ENCODE measurements at regions not wholly inside any gene's neighbourhood (a gene's known extent, or its start where the extent isn't known, plus 50 kb on each side); places are given as distances from the start of the nearest gene placed in this dataset.
"Not testable (repeated sequence)": the region's sequence is repeated elsewhere in the genome, so short reads cannot be mapped to it uniquely, and the experiment has no call there.

DNA sequence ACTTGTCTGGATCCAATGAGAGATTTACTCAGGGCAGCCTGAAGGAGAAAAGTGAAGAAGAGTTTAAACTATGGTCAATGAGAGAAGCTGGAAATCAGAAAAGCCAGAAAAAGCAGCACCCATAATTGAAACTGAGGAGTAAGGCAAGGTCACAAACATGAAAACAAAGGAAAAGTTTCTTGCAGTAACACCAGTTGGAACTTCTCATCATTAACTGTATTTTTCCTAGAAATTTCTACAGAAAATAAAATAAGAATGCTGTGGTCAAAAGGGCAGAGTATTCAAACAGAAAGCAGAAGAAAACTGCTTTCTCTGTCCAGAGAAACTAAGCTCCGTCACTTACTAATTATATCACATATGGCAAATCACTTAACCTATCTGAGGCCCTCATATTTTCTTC is 102.2 kb downstream of the OR13H1 start:
- no peaks in the 10 kb centered on the region for H3K4me1 ChIP-seq (ENCODE audit: control insufficient read depth, insufficient read depth, low read length)
- no peaks in the 10 kb centered on the region for H3K36me3 ChIP-seq (ENCODE audit: control insufficient read depth in 2 of 2, insufficient read depth in 2 of 2, low read length in 2 of 2)
- H3K27me3 ChIP-seq (ENCODE audit: control insufficient read depth in 1 of 2, insufficient read depth in 2 of 2, low read length in 2 of 2): peaks cover 0 to 3% of the 10 kb centered on the region in 2 donors
- H3K9ac ChIP-seq (ENCODE audit: low read length in 2 of 2): no peak overlapping the region
- no peaks in the 10 kb centered on the region for H3K9me3 ChIP-seq (ENCODE audit: control insufficient read depth in 2 of 2, low read length in 2 of 2)
- no peak overlapping the region for H3K27ac ChIP-seq (ENCODE audit: low read length)
- no peak overlapping the region for H3K4me3 ChIP-seq (ENCODE audit: low read length in 2 of 2)

DNA sequence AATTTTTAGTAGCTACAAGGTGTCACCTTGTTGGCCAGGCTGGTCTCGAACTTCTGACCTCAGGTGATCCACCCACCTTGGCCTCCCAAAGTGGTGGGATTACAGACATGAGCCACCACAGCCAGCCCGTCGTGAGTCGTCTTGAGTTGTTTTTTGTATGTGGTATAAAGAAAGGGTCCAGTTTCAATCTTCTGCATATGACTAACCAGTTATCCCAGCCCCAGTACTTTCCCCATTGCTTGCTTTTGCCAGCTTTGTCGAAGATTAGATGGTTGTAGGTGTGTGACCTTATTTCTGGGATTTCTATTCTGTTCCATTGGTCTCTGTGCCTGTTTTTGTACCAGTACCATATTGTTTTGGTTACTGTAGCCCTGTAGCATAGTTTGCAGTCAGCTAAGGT is 105.9 kb downstream of the OR13H1 start:
- H3K27ac ChIP-seq (ENCODE audit: low read length): no peak overlapping the region
- H3K27me3 ChIP-seq (ENCODE audit: control insufficient read depth in 1 of 2, insufficient read depth in 2 of 2, low read length in 2 of 2): peaks cover 0 to 3% of the 10 kb centered on the region in 2 donors
- no peaks in the 10 kb centered on the region for H3K4me1 ChIP-seq (ENCODE audit: control insufficient read depth, insufficient read depth, low read length)
- no peaks in the 10 kb centered on the region for H3K36me3 ChIP-seq (ENCODE audit: control insufficient read depth in 2 of 2, insufficient read depth in 2 of 2, low read length in 2 of 2)
- peaks cover 0 to 4% of the 10 kb centered on the region in 2 donors for H3K9me3 ChIP-seq (ENCODE audit: control insufficient read depth in 2 of 2, low read length in 2 of 2)
- H3K9ac ChIP-seq (ENCODE audit: low read length in 2 of 2): no peak overlapping the region
- H3K4me3 ChIP-seq (ENCODE audit: low read length in 2 of 2): no peak overlapping the region

DNA sequence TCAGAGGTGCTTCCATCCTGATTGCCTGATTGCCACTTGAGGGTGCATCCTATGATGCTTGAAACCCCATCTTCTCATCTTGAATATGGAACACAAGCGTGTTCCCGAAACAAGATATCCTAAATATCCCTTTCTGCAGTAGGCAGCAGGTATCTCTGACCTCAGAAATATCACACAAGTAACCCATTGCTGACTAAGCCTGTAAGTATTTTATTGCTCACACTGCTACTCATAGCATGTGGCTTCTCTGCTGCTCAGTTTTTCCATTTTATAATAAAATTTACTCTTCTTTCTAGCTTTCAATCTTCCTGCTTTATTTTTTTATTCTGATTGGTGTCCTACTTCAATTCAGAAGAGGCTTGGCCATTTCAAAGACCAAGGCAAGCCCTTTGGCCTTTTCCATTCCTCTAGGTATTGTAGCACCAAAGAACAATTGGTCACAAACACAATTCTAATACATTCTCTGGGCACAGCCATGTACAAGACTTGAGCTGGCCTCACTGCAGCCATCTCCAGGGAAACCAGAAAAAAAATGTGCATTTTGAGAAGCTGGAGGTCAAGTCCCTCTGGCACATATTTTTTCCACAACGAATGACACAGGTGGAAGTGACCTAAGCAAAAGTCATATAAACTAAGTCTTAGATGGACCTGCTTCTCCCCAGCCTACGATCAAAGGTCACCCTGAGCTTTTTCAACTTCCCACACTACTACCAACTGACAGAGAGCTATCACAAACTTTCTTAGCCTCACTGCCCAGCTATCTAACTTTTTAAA is 107.0 kb downstream of the OR13H1 start:
- H3K4me1 ChIP-seq (ENCODE audit: control insufficient read depth, insufficient read depth, low read length): no peaks in the 10 kb centered on the region
- no peak overlapping the region for H3K9ac ChIP-seq (ENCODE audit: low read length in 2 of 2)
- no peak overlapping the region for H3K4me3 ChIP-seq (ENCODE audit: low read length in 2 of 2)
- H3K36me3 ChIP-seq (ENCODE audit: control insufficient read depth in 2 of 2, insufficient read depth in 2 of 2, low read length in 2 of 2): no peaks in the 10 kb centered on the region
- H3K27ac ChIP-seq (ENCODE audit: low read length): no peak overlapping the region
- peaks cover 0 to 4% of the 10 kb centered on the region in 2 donors for H3K9me3 ChIP-seq (ENCODE audit: control insufficient read depth in 2 of 2, low read length in 2 of 2)
- H3K27me3 ChIP-seq (ENCODE audit: control insufficient read depth in 1 of 2, insufficient read depth in 2 of 2, low read length in 2 of 2): peaks cover 0 to 3% of the 10 kb centered on the region in 2 donors

DNA sequence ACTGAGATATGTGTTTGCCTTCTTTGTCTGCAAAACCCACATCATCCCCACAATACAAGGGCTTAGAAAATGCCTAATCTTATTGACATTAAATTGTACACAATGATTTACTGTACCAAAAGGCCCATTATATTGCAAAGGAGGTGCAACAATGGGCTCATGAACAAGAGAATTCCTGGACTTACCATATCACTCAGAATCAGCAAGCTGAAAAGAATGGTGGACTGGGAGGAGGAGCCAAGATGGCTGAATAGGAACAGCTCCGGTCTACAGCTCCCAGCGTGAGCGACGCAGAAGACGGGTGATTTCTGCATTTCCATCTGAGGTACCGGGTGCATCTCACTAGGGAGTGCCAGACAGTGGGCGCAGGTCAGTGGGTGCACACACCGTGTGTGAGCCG is 119.9 kb downstream of the OR13H1 start:
- not testable (repeated sequence) for H3K4me3 ChIP-seq (ENCODE audit: low read length in 2 of 2); H3K9me3 ChIP-seq (ENCODE audit: control insufficient read depth in 2 of 2, low read length in 2 of 2); H3K27me3 ChIP-seq (ENCODE audit: control insufficient read depth in 1 of 2, insufficient read depth in 2 of 2, low read length in 2 of 2); H3K27ac ChIP-seq (ENCODE audit: low read length); H3K9ac ChIP-seq (ENCODE audit: low read length in 2 of 2); H3K36me3 ChIP-seq (ENCODE audit: control insufficient read depth in 2 of 2, insufficient read depth in 2 of 2, low read length in 2 of 2); H3K4me1 ChIP-seq (ENCODE audit: control insufficient read depth, insufficient read depth, low read length)

DNA sequence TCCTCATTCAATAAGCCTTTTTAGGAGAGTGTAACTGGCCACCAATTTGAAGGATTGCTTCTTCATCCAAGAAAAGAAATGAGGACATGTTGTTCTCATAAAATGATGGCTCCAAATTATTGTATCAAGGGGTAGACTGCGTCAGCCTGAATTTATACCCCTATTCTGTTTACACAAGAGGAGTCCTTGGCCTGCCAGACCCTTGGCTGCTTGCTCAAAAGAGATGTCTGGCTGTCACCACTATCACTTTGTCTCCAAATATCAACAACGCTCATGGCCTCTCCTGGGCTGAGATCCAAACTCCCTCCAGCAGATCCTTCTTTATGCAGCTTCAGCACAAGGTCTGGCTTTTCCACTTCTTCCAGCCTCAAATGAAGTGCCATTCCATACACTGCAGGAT is 127.9 kb downstream of the OR13H1 start:
- no peaks in the 10 kb centered on the region for H3K9me3 ChIP-seq (ENCODE audit: control insufficient read depth in 2 of 2, low read length in 2 of 2)
- no peak overlapping the region for H3K4me3 ChIP-seq (ENCODE audit: low read length in 2 of 2)
- H3K27ac ChIP-seq (ENCODE audit: low read length): no peak overlapping the region
- H3K9ac ChIP-seq (ENCODE audit: low read length in 2 of 2): no peak overlapping the region
- H3K36me3 ChIP-seq (ENCODE audit: control insufficient read depth in 2 of 2, insufficient read depth in 2 of 2, low read length in 2 of 2): no peaks in the 10 kb centered on the region
- H3K27me3 ChIP-seq (ENCODE audit: control insufficient read depth in 1 of 2, insufficient read depth in 2 of 2, low read length in 2 of 2): peaks cover 0 to 2% of the 10 kb centered on the region in 2 donors
- H3K4me1 ChIP-seq (ENCODE audit: control insufficient read depth, insufficient read depth, low read length): no peaks in the 10 kb centered on the region

DNA sequence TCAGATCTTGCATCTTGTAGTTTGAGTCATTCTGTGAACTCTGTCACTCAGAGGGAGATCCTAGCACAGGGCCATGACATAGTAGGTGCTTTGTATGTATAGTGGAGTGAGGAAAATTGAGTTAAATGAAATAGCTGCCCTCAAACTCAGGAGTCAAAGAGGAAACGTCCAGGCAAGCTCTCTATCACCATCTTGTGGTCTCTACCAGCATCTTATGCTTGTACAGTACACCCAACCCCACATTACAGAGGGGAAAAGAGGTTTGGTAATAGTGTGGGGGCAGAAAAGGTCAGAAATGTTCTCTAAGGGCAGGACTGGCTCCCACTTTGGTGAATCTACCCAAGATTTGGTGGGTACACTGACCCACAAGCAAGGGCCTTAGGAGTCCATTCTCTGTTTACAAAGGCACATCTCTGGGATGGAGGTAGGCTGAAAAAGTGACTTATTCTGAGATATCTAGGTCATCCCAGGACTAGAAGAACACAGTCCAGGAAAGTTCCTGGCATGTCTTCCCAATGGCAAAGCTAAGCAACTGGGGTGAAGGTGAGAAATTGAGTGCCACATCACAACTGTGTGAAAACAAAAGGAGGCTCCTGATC is 131.8 kb downstream of the OR13H1 start:
- H3K9ac ChIP-seq (ENCODE audit: low read length in 2 of 2): no peak overlapping the region
- no peaks in the 10 kb centered on the region for H3K9me3 ChIP-seq (ENCODE audit: control insufficient read depth in 2 of 2, low read length in 2 of 2)
- no peaks in the 10 kb centered on the region for H3K4me1 ChIP-seq (ENCODE audit: control insufficient read depth, insufficient read depth, low read length)
- H3K27me3 ChIP-seq (ENCODE audit: control insufficient read depth in 1 of 2, insufficient read depth in 2 of 2, low read length in 2 of 2): peaks cover 0 to 2% of the 10 kb centered on the region in 2 donors
- H3K4me3 ChIP-seq (ENCODE audit: low read length in 2 of 2): no peak overlapping the region
- no peaks in the 10 kb centered on the region for H3K36me3 ChIP-seq (ENCODE audit: control insufficient read depth in 2 of 2, insufficient read depth in 2 of 2, low read length in 2 of 2)
- no peak overlapping the region for H3K27ac ChIP-seq (ENCODE audit: low read length)

DNA sequence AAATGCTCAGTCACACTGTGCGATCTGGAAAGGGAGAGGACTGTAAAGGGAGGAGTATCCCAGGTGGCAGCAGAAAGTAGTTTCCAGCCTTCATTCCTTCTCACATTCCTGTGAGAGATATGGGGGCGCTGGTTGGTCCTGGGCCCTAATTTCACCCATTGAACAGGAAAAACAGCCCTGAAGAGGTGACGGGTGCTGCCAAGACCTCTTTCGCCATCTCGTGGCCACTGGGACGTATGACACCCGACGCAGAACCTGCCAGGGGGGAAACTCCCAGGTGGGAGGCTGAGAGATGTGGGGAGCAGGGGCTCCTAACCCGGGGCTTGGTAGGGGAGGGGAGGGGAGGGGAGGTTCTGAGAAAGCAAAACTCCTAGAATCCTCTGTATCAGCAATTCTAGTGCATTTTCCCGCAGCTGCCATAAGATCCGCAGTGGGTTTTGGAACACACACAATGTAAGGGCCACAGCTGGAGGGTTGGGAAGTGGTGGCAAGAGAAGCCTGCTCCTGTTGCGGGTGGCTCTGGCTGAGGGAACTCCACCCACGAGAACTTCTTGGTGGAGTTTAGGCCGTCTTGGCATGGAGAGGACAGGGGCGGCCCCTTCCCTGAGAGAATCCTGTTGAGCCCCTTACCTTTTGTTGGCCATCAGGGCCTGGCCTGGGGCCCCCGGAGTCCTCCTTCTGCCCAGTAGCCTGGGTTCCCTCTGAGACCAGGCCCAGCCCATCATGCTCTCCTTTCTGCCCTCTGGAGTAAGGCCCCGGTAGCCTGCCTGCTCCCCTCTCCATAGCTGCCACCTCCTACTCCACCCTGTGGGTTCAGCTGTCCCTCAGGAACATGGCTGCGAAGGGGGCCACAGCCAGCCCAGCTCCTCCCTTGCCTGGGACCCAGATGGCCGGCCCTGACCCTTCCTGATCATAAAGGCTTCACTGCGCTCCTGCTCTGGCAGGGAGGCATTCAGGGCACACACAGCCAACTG is 134.1 kb downstream of the OR13H1 start:
- H3K4me1 ChIP-seq (ENCODE audit: control insufficient read depth, insufficient read depth, low read length): no peaks in the 10 kb centered on the region
- no peak overlapping the region for H3K9ac ChIP-seq (ENCODE audit: low read length in 2 of 2)

DNA sequence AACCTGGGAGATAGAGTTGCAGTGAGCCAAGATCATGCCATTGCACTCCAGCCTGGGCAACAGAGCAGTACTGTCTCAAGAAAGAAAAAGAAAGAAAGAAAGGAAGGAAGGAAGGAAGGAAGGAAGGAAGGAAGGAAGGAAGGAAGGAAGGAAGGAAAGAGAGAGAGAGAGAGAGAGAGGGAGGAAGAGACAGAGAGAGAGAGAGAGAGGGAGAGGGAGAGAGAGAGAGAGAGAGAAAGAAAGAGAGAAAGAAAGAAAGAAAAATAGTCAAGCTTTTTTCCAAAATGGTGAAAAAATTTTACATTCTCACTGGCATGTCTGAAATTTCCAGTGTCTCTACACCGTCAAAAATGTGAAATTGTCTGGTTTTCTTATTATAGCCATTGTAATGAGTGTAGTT is 138.9 kb downstream of the OR13H1 start:
- H3K4me3 ChIP-seq (ENCODE audit: low read length in 2 of 2); H3K27me3 ChIP-seq (ENCODE audit: control insufficient read depth in 1 of 2, insufficient read depth in 2 of 2, low read length in 2 of 2); H3K9me3 ChIP-seq (ENCODE audit: control insufficient read depth in 2 of 2, low read length in 2 of 2); H3K9ac ChIP-seq (ENCODE audit: low read length in 2 of 2); H3K36me3 ChIP-seq (ENCODE audit: control insufficient read depth in 2 of 2, insufficient read depth in 2 of 2, low read length in 2 of 2); H3K4me1 ChIP-seq (ENCODE audit: control insufficient read depth, insufficient read depth, low read length); H3K27ac ChIP-seq (ENCODE audit: low read length): not testable (repeated sequence)

More for the DNA sequence above, 134.1 kb downstream of the OR13H1 start:
- Histone ChIP-seq H3K27ac (ENCODE audit: low read length) (no peak overlapping the region), H3K36me3 (ENCODE audit: control insufficient read depth in 2 of 2, insufficient read depth in 2 of 2, low read length in 2 of 2) (no peaks in the 10 kb centered on the region), H3K27me3 (ENCODE audit: control insufficient read depth in 1 of 2, insufficient read depth in 2 of 2, low read length in 2 of 2) (peaks cover 0 to 2% of the 10 kb centered on the region in 2 donors), H3K4me3 (ENCODE audit: low read length in 2 of 2) (no peak overlapping the region), H3K9me3 (ENCODE audit: control insufficient read depth in 2 of 2, low read length in 2 of 2) (no peaks in the 10 kb centered on the region)

DNA sequence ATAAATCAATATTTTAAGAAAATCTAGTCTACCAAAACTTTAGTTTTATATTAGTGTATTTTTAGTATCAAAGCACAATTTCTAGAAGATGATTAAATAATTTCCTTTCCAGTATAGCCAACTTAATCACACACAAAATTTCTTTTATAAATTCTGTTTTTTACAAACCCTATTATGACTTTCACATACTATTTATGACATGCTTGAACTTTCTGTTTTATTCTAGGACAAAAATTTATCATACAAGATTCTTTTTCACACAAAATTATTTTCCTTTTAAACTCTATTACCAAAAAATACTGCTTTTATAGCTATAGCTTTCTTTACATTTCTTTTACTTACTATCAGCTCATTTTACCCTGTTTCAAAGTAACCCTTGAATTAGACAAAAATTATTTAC is 149.5 kb downstream of the OR13H1 start:
- Histone ChIP-seq H3K9ac (ENCODE audit: low read length in 2 of 2) (no peak overlapping the region), H3K27me3 (ENCODE audit: control insufficient read depth in 1 of 2, insufficient read depth in 2 of 2, low read length in 2 of 2) (peaks cover 0 to 2% of the 10 kb centered on the region in 2 donors), H3K9me3 (ENCODE audit: control insufficient read depth in 2 of 2, low read length in 2 of 2) (no peaks in the 10 kb centered on the region), H3K27ac (ENCODE audit: low read length) (no peak overlapping the region), H3K4me3 (ENCODE audit: low read length in 2 of 2) (no peak overlapping the region), H3K4me1 (ENCODE audit: control insufficient read depth, insufficient read depth, low read length) (no peaks in the 10 kb centered on the region), H3K36me3 (ENCODE audit: control insufficient read depth in 2 of 2, insufficient read depth in 2 of 2, low read length in 2 of 2) (no peaks in the 10 kb centered on the region)

DNA sequence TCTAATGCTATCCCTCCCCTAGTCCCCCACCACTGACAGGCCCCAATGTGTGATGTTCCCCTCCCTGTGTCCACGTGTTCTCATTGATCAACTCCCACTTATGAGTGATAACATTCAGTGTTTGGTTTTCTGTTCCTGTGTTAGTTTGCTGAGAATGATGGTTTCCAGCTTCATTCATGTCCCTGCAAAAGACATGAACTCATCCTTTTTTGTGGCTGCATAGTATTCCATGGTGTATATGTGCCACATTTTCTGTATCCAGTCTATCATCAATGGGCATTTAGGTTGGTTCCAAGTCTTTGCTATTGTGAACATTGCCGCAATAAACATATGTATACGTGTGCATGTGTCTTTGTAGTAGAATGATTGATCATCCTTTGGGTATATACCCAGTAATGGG is 153.1 kb downstream of the OR13H1 start:
- H3K4me1 ChIP-seq (ENCODE audit: control insufficient read depth, insufficient read depth, low read length); H3K27ac ChIP-seq (ENCODE audit: low read length); H3K9ac ChIP-seq (ENCODE audit: low read length in 2 of 2); H3K9me3 ChIP-seq (ENCODE audit: control insufficient read depth in 2 of 2, low read length in 2 of 2); H3K4me3 ChIP-seq (ENCODE audit: low read length in 2 of 2); H3K27me3 ChIP-seq (ENCODE audit: control insufficient read depth in 1 of 2, insufficient read depth in 2 of 2, low read length in 2 of 2); H3K36me3 ChIP-seq (ENCODE audit: control insufficient read depth in 2 of 2, insufficient read depth in 2 of 2, low read length in 2 of 2): not testable (repeated sequence)

Data from stomach smooth muscle (tissue), 2 donors.